ENCODE measurements at regions not wholly inside any gene's neighbourhood (a gene's known extent, or its start where the extent isn't known, plus 50 kb on each side); places are given as distances from the start of the nearest gene placed in this dataset.
"Not testable (repeated sequence)": the region's sequence is repeated elsewhere in the genome, so short reads cannot be mapped to it uniquely, and the experiment has no call there.

- no peak for DNase-seq
Measured at GRCh38 chr1:208737922-208738321, 493.7 kb upstream of the PLXNA2 start.

- DNase-seq = not testable (repeated sequence)
Measured at GRCh38 chr1:208739636-208740035, 495.5 kb upstream of the PLXNA2 start.

GRCh38 chr1:208741296-208741695, 497.1 kb upstream of the PLXNA2 start:
- no peak for DNase-seq

- no peak for DNase-seq
Measured at GRCh38 chr1:208743361-208743760, 499.2 kb upstream of the PLXNA2 start.

- DNase-seq = no peak
Measured at GRCh38 chr1:208747979-208748378, 503.8 kb upstream of the PLXNA2 start.

- no peak for DNase-seq
Measured at GRCh38 chr1:208748387-208749165, 504.4 kb upstream of the PLXNA2 start.

- no peak for DNase-seq
Measured at GRCh38 chr1:208756339-208756981, 512.3 kb upstream of the PLXNA2 start.

GRCh38 chr1:208757846-208758245, 513.7 kb upstream of the PLXNA2 start:
- DNase-seq = no peak

- DNase-seq = no peak
Measured at GRCh38 chr1:208759255-208759654, 515.1 kb upstream of the PLXNA2 start.

- DNase-seq = no peak
Measured at GRCh38 chr1:208763971-208764370, 519.8 kb upstream of the PLXNA2 start.

GRCh38 chr1:208766832-208767231, 522.6 kb upstream of the PLXNA2 start:
- DNase-seq = no peak

GRCh38 chr1:208767816-208768215, 523.6 kb upstream of the PLXNA2 start:
- DNase-seq = no peak

- DNase-seq = no peak
Measured at GRCh38 chr1:208772891-208773290, 528.7 kb upstream of the PLXNA2 start.

GRCh38 chr1:208775841-208776240, 531.7 kb upstream of the PLXNA2 start:
- no peak for DNase-seq

GRCh38 chr1:208778417-208778816, 534.2 kb upstream of the PLXNA2 start:
- DNase-seq = no peak

- no peak for DNase-seq
Measured at GRCh38 chr1:208781391-208782045, 537.3 kb upstream of the PLXNA2 start.

GRCh38 chr1:208782186-208782585, 538.0 kb upstream of the PLXNA2 start:
- no peak for DNase-seq

GRCh38 chr1:208785629-208786028, 541.4 kb upstream of the PLXNA2 start:
- no peak for DNase-seq

- DNase-seq = no peak
Measured at GRCh38 chr1:208787219-208787618, 543.0 kb upstream of the PLXNA2 start.

GRCh38 chr1:208788013-208788540, 543.9 kb upstream of the PLXNA2 start:
- DNase-seq = no peak

GRCh38 chr1:208791456-208791855, 547.3 kb upstream of the PLXNA2 start:
- DNase-seq = no peak

GRCh38 chr1:208793861-208794345, 549.7 kb upstream of the PLXNA2 start:
- no peak for DNase-seq

- DNase-seq = peak; percentile 1
Measured at GRCh38 chr1:208799186-208799585, 555.0 kb upstream of the PLXNA2 start.

Measured in T1000 (cell line).